Hepatocyte (in vitro differentiated cells): ENCODE measurements at regions not wholly inside any gene's neighbourhood (a gene's known extent, or its start where the extent isn't known, plus 50 kb on each side); places are given as distances from the start of the nearest gene placed in this dataset.

ENCODE experiments used
- DNase-seq: peaks from one replicate; pipeline ENCODE4 v3.0.0-alpha.2; 2016; ENCODE audit warnings: low spot score
- H2AFZ ChIP-seq: fragments of 200-600 bp; sonication (generic); 2 replicates; pipeline ENCODE4 v1.6.0; 2016; ENCODE audit warnings: antibody characterized with exemption, mild to moderate bottlenecking
- H3K27ac ChIP-seq: fragments of 200-600 bp; sonication (generic); 2 replicates; pipeline ENCODE4 v1.5.1; 2016; ENCODE audit warnings: mild to moderate bottlenecking
- H3K27me3 ChIP-seq: fragments of 200-600 bp; sonication (generic); 2 replicates; pipeline ENCODE4 v1.6.1; 2016
- H3K36me3 ChIP-seq: fragments of 200-600 bp; sonication (generic); replicated peaks from 2 replicates; pipeline ENCODE4 v1.5.1; 2016; ENCODE audit warnings: low read depth; ENCODE audit not compliant: insufficient read depth
- H3K4me1 ChIP-seq: fragments of 200-600 bp; sonication (generic); 2 replicates; pipeline ENCODE4 v1.5.1; 2016; ENCODE audit warnings: mild to moderate bottlenecking, moderate library complexity; ENCODE audit not compliant: insufficient read depth
- H3K4me2 ChIP-seq: fragments of 200-600 bp; sonication (generic); 2 replicates; pipeline ENCODE4 v1.6.0; 2016
- H3K4me3 ChIP-seq: fragments of 200-600 bp; sonication (generic); 2 replicates; pipeline ENCODE4 v1.5.1; 2016; ENCODE audit warnings: mild to moderate bottlenecking
- H3K79me2 ChIP-seq: fragments of 200-600 bp; sonication (generic); 2 replicates; pipeline ENCODE4 v1.6.0; 2017; ENCODE audit warnings: mild to moderate bottlenecking
- H3K9me2 ChIP-seq: fragments of 200-600 bp; sonication (generic); replicated peaks from 2 replicates; pipeline ENCODE4 v1.6.0; 2017; ENCODE audit warnings: mild to moderate bottlenecking; ENCODE audit not compliant: insufficient read depth
- H3K9me3 ChIP-seq: fragments of 200-600 bp; sonication (generic); 2 replicates; pipeline ENCODE4 v1.5.1; 2016; ENCODE audit warnings: low read depth, mild to moderate bottlenecking
- H4K20me1 ChIP-seq: fragments of 200-600 bp; sonication (generic); 2 replicates; pipeline ENCODE4 v1.6.0; 2016; ENCODE audit warnings: mild to moderate bottlenecking; ENCODE audit not compliant: insufficient read depth, poor library complexity, severe bottlenecking
- EZH2 ChIP-seq: fragments of 200-600 bp; sonication (generic); IDR thresholded peaks from 2 replicates; pipeline ENCODE4 v1.6.1; 2016; ENCODE audit warnings: antibody characterized with exemption, mild to moderate bottlenecking, borderline replicate concordance
- EZH2phosphoT487 ChIP-seq: fragments of 200-600 bp; sonication (generic); IDR thresholded peaks from one replicate; pipeline ENCODE4 v1.6.1; 2018; ENCODE audit warnings: antibody characterized with exemption, mild to moderate bottlenecking, low read depth, moderate library complexity; ENCODE audit not compliant: unreplicated experiment, severe bottlenecking
- WGBS: methylation state at CpG from one replicate; pipeline ENCODE4 v1.1.6; 2016; ENCODE audit warnings: low lambda C conversion rate; ENCODE audit errors: missing lambda C conversion rate; 5-methylcytosine and 5-hydroxymethylcytosine counted together
- TF ChIP-seq, protein P1 (sequence below): fragments of 200-600 bp; sonication (generic); IDR thresholded peaks from 2 replicates; pipeline ENCODE4 v1.5.1; 2016; ENCODE audit warnings: antibody characterized with exemption, mild to moderate bottlenecking; ENCODE audit not compliant: poor library complexity

DNA sequence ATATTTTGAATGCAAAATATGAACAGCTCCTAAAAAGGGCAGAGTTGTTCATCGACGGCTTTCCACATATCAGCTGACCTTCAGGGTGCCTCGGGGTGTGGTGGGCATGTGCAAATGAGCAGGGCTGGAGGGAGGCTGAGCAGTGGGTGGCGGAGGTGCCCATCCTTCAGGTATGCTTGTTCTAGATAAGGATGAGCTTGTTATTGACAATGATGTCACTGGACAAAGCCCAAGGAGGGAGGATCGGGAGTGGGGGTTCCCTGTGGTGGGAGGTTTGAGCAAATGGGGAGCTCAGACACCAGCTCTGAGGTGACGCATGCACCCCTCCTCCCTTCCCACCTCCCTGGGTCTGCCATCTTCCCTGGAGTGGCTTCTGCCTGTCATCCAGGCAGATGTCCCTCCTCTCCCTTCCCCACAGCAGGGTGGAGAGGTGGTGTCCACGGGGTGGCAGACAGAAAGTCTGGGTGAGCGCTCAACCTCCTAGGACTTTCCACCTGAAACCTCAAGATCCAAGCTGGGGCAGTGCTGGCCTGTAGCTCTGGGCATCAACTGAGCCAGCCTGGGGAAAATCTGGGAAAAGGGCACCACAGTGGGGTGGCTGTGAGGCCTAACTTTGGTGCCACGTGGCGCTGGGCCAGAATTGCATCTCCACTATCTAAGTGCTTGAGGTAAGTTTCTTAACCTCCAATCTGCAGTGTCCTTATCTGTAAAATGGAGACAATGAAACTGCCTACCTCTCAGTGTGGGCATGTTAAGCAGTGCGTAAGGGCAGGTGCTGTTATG lies 106.3 kb upstream of the THY1 start:
- WGBS, result 83% methylated on average over 11 of the region's 11 CpGs
- H3K4me1 ChIP-seq, result peaks cover 9% of the 10 kb centered on the region
- no peak for DNase-seq

GRCh38 chr11:119525867-119526196 lies 102.9 kb upstream of the THY1 start:
- Histone ChIP-seq H3K4me1 (peaks cover 3% of the 10 kb centered on the region), H3K4me3 (no peak overlapping the region), H3K79me2 (no peaks in the 10 kb centered on the region), H3K36me3 (no peaks in the 10 kb centered on the region), H2AFZ (no peak overlapping the region), H3K9me3 (no peaks in the 10 kb centered on the region), H3K4me2 (no peak overlapping the region), H4K20me1 (no peaks in the 10 kb centered on the region), H3K27ac (no peak overlapping the region), H3K9me2 (no peaks in the 10 kb centered on the region), H3K27me3 (no peaks in the 10 kb centered on the region)
- no peak for DNase-seq
- TF ChIP-seq EZH2 (no peak), EZH2phosphoT487 (no peak)
- TF ChIP-seq, protein P1, sequence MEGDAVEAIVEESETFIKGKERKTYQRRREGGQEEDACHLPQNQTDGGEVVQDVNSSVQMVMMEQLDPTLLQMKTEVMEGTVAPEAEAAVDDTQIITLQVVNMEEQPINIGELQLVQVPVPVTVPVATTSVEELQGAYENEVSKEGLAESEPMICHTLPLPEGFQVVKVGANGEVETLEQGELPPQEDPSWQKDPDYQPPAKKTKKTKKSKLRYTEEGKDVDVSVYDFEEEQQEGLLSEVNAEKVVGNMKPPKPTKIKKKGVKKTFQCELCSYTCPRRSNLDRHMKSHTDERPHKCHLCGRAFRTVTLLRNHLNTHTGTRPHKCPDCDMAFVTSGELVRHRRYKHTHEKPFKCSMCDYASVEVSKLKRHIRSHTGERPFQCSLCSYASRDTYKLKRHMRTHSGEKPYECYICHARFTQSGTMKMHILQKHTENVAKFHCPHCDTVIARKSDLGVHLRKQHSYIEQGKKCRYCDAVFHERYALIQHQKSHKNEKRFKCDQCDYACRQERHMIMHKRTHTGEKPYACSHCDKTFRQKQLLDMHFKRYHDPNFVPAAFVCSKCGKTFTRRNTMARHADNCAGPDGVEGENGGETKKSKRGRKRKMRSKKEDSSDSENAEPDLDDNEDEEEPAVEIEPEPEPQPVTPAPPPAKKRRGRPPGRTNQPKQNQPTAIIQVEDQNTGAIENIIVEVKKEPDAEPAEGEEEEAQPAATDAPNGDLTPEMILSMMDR, result no peak
- 93% methylated on average over 5 of the region's 5 CpGs for WGBS

More for the DNA sequence above, 106.3 kb upstream of the THY1 start:
- Histone ChIP-seq H3K79me2 (no peaks in the 10 kb centered on the region), H3K36me3 (no peaks in the 10 kb centered on the region), H3K4me3 (no peak overlapping the region), H2AFZ (no peak overlapping the region), H3K27ac (no peak overlapping the region), H3K9me2 (no peaks in the 10 kb centered on the region), H3K4me2 (no peak overlapping the region), H3K27me3 (peaks cover 3% of the 10 kb centered on the region), H3K9me3 (no peaks in the 10 kb centered on the region), H4K20me1 (no peaks in the 10 kb centered on the region)
- TF ChIP-seq, protein P1, result no peak
- TF ChIP-seq EZH2, result no peak
- no peak for TF ChIP-seq EZH2phosphoT487

DNA sequence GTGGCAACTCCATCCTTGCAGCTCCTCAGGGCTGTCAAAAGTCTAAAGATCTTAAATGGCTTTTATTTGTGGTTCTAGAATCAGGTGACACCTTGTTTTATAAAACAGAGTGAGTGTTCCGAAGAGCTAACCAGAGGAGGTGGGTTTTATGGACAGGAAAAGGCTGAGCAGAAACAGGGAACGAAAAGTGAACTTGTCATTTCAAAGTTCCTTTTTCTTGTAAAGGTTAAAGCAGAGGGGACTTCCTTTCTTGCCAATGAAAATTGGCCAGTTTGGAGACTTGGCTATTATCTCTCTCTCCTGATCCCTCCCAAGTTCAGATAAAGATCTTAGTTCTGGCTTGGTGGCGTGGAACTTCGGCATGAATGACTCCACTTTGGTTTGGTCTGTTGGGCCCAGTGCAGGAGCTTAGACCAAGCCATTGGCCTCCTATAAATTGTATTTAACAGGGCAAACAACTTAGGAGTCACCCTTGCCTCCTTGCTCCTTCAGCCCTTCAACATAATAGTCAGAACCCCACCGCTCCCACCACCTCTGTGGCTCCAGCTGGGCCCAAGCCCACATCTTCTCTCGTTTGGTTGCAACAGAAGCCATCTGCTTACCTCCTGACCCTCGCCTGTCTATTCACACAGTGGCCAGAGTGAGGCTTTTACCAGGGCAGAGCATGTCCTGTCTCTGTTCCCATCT lies 102.4 kb upstream of the THY1 start:
- 62% methylated on average over 7 of the region's 7 CpGs for WGBS

More for the DNA sequence above, 102.4 kb upstream of the THY1 start:
- TF ChIP-seq, protein P1, result no peak
- TF ChIP-seq EZH2, result no peak
- no peak for TF ChIP-seq EZH2phosphoT487
- H3K36me3 ChIP-seq, result no peaks in the 10 kb centered on the region
- no peaks in the 10 kb centered on the region for H4K20me1 ChIP-seq
- no peak overlapping the region for H2AFZ ChIP-seq
- H3K9me2 ChIP-seq, result no peaks in the 10 kb centered on the region
- no peaks in the 10 kb centered on the region for H3K9me3 ChIP-seq
- no peaks in the 10 kb centered on the region for H3K27me3 ChIP-seq
- no peaks in the 10 kb centered on the region for H3K79me2 ChIP-seq
- no peaks in the 10 kb centered on the region for H3K4me1 ChIP-seq
- H3K27ac ChIP-seq, result no peak overlapping the region
- no peak for DNase-seq
- H3K4me3 ChIP-seq, result no peak overlapping the region
- H3K4me2 ChIP-seq, result no peak overlapping the region
